ENCODE measurements at regions not wholly inside any gene's neighbourhood (a gene's known extent, or its start where the extent isn't known, plus 50 kb on each side); places are given as distances from the start of the nearest gene placed in this dataset.

- Histone ChIP-seq H3K4me1 (no peaks in the 10 kb centered on the region), H3K9me3 (no peaks in the 10 kb centered on the region), H3K27ac (no peak overlapping the region), H3K36me3 (no peaks in the 10 kb centered on the region), H3K4me3 (no peak overlapping the region), H3K27me3 (no peaks in the 10 kb centered on the region)
- ATAC-seq (ENCODE audit: low FRiP score in 2 of 2) (no peak), DNase-seq (no peak)
- 44 to 76% methylated on average over 1 of the region's 1 CpG for WGBS, 2 donors
- TF ChIP-seq POLR2AphosphoS5 (IDR thresholded peaks at IDR 0.05) (no peak), EP300 (IDR thresholded peaks at IDR 0.05) (no peak), CTCF (IDR thresholded peaks at IDR 0.05) (no peak), POLR2A (IDR thresholded peaks at IDR 0.05) (no peak)
Observed at GRCh38 chr20:24040896-24041459, 52.4 kb upstream of the GGTLC1 start.

DNA sequence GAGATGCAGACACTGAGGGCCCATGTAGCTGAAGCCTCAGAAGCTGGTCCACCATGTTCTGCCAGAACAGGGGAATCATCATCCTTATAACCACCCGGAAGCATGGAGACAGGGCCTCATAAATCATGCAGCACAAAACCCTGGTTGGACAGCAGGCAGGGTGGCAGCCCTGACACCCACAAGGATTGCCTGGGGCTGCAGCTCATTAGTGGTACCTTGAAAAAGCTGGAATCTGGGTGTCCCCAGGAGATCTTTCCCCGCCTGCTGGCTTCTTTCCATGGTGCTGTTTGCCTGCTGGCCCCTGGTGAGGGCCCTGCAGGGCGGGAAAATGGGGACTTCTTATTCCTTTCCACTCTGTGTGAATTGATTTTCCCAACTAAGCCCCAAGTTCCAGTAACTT lies 50.6 kb upstream of the GGTLC1 start:
- no peak for TF ChIP-seq CTCF (IDR thresholded peaks at IDR 0.05)
- no peak for TF ChIP-seq POLR2AphosphoS5 (IDR thresholded peaks at IDR 0.05)
- no peak for TF ChIP-seq EP300 (IDR thresholded peaks at IDR 0.05)
- no peak for TF ChIP-seq POLR2A (IDR thresholded peaks at IDR 0.05)
- no peak overlapping the region for H3K27ac ChIP-seq
- H3K36me3 ChIP-seq: no peaks in the 10 kb centered on the region
- H3K4me3 ChIP-seq: no peak overlapping the region
- DNase-seq: no peak
- no peak for ATAC-seq (ENCODE audit: low FRiP score in 2 of 2)
- H3K9me3 ChIP-seq: no peaks in the 10 kb centered on the region
- no peaks in the 10 kb centered on the region for H3K27me3 ChIP-seq
- no peaks in the 10 kb centered on the region for H3K4me1 ChIP-seq
- 79 to 82% methylated on average over 2 to 3 of the region's 3 CpGs for WGBS, 2 donors

Small RNA genes lying in the stretch of these regions (small RNA-seq; reads per million reads assigned to genes)
- 0 reads per million in 4 donors for gene RNU1-23P

All from upper lobe of left lung (tissue), 6 donors.